ENCODE measurements at regions not wholly inside any gene's neighbourhood (a gene's known extent, or its start where the extent isn't known, plus 50 kb on each side); places are given as distances from the start of the nearest gene placed in this dataset.
A peak's percentile ranks its signal among the peaks of the same experiment; 100 is the strongest.

GRCh38 chr11:103587901-103588788 is 448.3 kb upstream of the DDI1 start:
- Histone ChIP-seq H4K20me1 (replicated peaks; ENCODE audit: control insufficient read depth, extremely low read depth, insufficient read depth, low read length) (no peaks in the 10 kb centered on the region), H3K4me2 (ENCODE audit: insufficient read depth, low read length) (peak overlapping the region; percentile 9), H3K27me3 (ENCODE audit: control insufficient read depth in 2 of 2, insufficient read depth in 2 of 2, low read length in 2 of 2) (no peaks in the 10 kb centered on the region), H3K9me1 (replicated peaks; ENCODE audit: control insufficient read depth, extremely low read depth, insufficient read depth, low read length) (no peaks in the 10 kb centered on the region), H3K36me3 (ENCODE audit: control insufficient read depth in 2 of 2, extremely low read depth in 1 of 2, insufficient read depth in 2 of 2, low read length in 2 of 2) (no peaks in the 10 kb centered on the region), H3K79me2 (ENCODE audit: control insufficient read depth, insufficient read depth, low read length) (no peaks in the 10 kb centered on the region), H2AFZ (ENCODE audit: low read depth, low read length) (no peak overlapping the region), H3K9me3 (replicated peaks; ENCODE audit: control insufficient read depth, insufficient read depth, low read length) (no peaks in the 10 kb centered on the region), H3K27ac (ENCODE audit: insufficient read depth, low read depth, low read length) (peak overlapping the region; percentile 88), H3K4me3 (replicated peaks in 1 of 3; ENCODE audit: insufficient read depth in 1 of 3, low read depth in 1 of 3, low read length in 3 of 3) (peak overlapping the region in 1 of 3 experiments; percentile 8), H3K9ac (replicated peaks; ENCODE audit: extremely low read depth, insufficient read depth, low read length) (peak overlapping the region; percentile 81), H3K4me1 (ENCODE audit: control insufficient read depth, extremely low read depth, insufficient read depth, low read length) (peaks cover 52% of the 10 kb centered on the region)
- DNase-seq (ENCODE audit: low read depth, low spot score) (peak; percentile 90), FAIRE-seq (peak; percentile 96)
- no TSS peak for BruUV-seq (replicated peaks)
- POLR2A ChIA-PET = no interaction called here
- intact Hi-C loops (cut with micrococcal nuclease) = loop anchor here (1.0 to 5.0 kb wide), 6 partner anchors 21 to 319 kb away; no protein-coding TSS in a partner anchor
- TF ChIP-seq POLR2A (IDR thresholded peaks at IDR 0.05; ENCODE audit: low read depth, low read length) (no peak), POLR2AphosphoS5 (IDR thresholded peaks at IDR 0.05; ENCODE audit: insufficient read depth, low read depth, low read length) (peak; percentile 39), MYC (IDR thresholded peaks at IDR 0.05; ENCODE audit: low read depth, low read length) (no peak), JUN (IDR thresholded peaks at IDR 0.05; ENCODE audit: borderline replicate concordance, insufficient read depth, insufficient read length, low read depth) (peak; percentile 64), FOS (IDR thresholded peaks at IDR 0.05; ENCODE audit: borderline replicate concordance, insufficient read depth, low read length) (peak; percentile 73), EZH2 (IDR thresholded peaks at IDR 0.05; ENCODE audit: borderline replicate concordance, low read depth, low read length, severe bottlenecking) (no peak), GATA2 (IDR thresholded peaks at IDR 0.05; ENCODE audit: insufficient read depth, insufficient read length, low read depth, low read length) (peak; percentile 68)
- TF ChIP-seq, protein P1, sequence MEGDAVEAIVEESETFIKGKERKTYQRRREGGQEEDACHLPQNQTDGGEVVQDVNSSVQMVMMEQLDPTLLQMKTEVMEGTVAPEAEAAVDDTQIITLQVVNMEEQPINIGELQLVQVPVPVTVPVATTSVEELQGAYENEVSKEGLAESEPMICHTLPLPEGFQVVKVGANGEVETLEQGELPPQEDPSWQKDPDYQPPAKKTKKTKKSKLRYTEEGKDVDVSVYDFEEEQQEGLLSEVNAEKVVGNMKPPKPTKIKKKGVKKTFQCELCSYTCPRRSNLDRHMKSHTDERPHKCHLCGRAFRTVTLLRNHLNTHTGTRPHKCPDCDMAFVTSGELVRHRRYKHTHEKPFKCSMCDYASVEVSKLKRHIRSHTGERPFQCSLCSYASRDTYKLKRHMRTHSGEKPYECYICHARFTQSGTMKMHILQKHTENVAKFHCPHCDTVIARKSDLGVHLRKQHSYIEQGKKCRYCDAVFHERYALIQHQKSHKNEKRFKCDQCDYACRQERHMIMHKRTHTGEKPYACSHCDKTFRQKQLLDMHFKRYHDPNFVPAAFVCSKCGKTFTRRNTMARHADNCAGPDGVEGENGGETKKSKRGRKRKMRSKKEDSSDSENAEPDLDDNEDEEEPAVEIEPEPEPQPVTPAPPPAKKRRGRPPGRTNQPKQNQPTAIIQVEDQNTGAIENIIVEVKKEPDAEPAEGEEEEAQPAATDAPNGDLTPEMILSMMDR (IDR thresholded peaks at IDR 0.05; ENCODE audit: extremely low read depth in 1 of 2, insufficient read depth in 1 of 2, low read depth in 1 of 2, low read length in 2 of 2) = no peak
- TF ChIP-seq, protein P2, sequence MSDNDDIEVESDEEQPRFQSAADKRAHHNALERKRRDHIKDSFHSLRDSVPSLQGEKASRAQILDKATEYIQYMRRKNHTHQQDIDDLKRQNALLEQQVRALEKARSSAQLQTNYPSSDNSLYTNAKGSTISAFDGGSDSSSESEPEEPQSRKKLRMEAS (IDR thresholded peaks at IDR 0.05; ENCODE audit: insufficient read depth, insufficient read length) = no peak
- CTCF ChIA-PET = interaction anchor here (0.9 to 2.7 kb wide), 4 partner anchors 13 to 263 kb away, joined by 3 to 13 read pairs (median 3); no protein-coding TSS in a partner anchor
- dilution Hi-C loops (cut with MboI; ENCODE audit: extremely low pct_ligation_motif_present, low sequenced_read_pairs) = no loop called here
